ENCODE measurements at regions not wholly inside any gene's neighbourhood (a gene's known extent, or its start where the extent isn't known, plus 50 kb on each side); places are given as distances from the start of the nearest gene placed in this dataset.
"Not testable (repeated sequence)": the region's sequence is repeated elsewhere in the genome, so short reads cannot be mapped to it uniquely, and the experiment has no call there.

GRCh38 chr18:1848716-1849115, 722.6 kb downstream of the METTL4 start:
- TF ChIP-seq CTCF (IDR thresholded peaks at IDR 0.05; ENCODE audit: low read depth, low read length): no peak
- DNase-seq (ENCODE audit: extremely low read depth, low read depth): no peak

- no peak for DNase-seq (ENCODE audit: extremely low read depth, low read depth)
- TF ChIP-seq CTCF (IDR thresholded peaks at IDR 0.05; ENCODE audit: low read depth, low read length): no peak
Measured at GRCh38 chr18:1849386-1849785, 721.9 kb downstream of the METTL4 start.

GRCh38 chr18:1857281-1857680, 714.0 kb downstream of the METTL4 start:
- not testable (repeated sequence) for DNase-seq (ENCODE audit: extremely low read depth, low read depth)

GRCh38 chr18:1861473-1861872, 709.8 kb downstream of the METTL4 start:
- TF ChIP-seq CTCF (IDR thresholded peaks at IDR 0.05; ENCODE audit: low read depth, low read length): no peak
- DNase-seq (ENCODE audit: extremely low read depth, low read depth): no peak

- no peak for DNase-seq (ENCODE audit: extremely low read depth, low read depth)
- TF ChIP-seq CTCF (IDR thresholded peaks at IDR 0.05; ENCODE audit: low read depth, low read length): no peak
Measured at GRCh38 chr18:1865869-1866268, 705.4 kb downstream of the METTL4 start.

GRCh38 chr18:1872274-1872673, 699.0 kb downstream of the METTL4 start:
- DNase-seq (ENCODE audit: extremely low read depth, low read depth): no peak
- TF ChIP-seq CTCF (IDR thresholded peaks at IDR 0.05; ENCODE audit: low read depth, low read length): no peak

GRCh38 chr18:1875219-1875618, 696.1 kb downstream of the METTL4 start:
- DNase-seq (ENCODE audit: extremely low read depth, low read depth): no peak
- no peak for TF ChIP-seq CTCF (IDR thresholded peaks at IDR 0.05; ENCODE audit: low read depth, low read length)

GRCh38 chr18:1884623-1885022, 686.7 kb downstream of the METTL4 start:
- no peak for DNase-seq (ENCODE audit: extremely low read depth, low read depth)
- TF ChIP-seq CTCF (IDR thresholded peaks at IDR 0.05; ENCODE audit: low read depth, low read length): no peak

Measured in AG09319 (cell line).